IgD-negative memory B cell (primary cell): ENCODE measurements at regions not wholly inside any gene's neighbourhood (a gene's known extent, or its start where the extent isn't known, plus 50 kb on each side); places are given as distances from the start of the nearest gene placed in this dataset.

Experiments
- H3K27ac Mint-ChIP-seq, 3 donors: one replicate each; pipeline ENCODE4 v1.8.0; 2020 to 2022; ENCODE audit warnings: mild to moderate bottlenecking in 3 of 3, mixed read lengths in 3 of 3, moderate library complexity in 1 of 3
- H3K27me3 Mint-ChIP-seq: one replicate; pipeline ENCODE4 v1.8.0; 2021; ENCODE audit warnings: mixed read lengths
- H3K36me3 Mint-ChIP-seq: one replicate; pipeline ENCODE4 v1.8.0; 2020; ENCODE audit warnings: mild to moderate bottlenecking, mixed read lengths
- H3K4me1 Mint-ChIP-seq, 3 donors: one replicate each; pipeline ENCODE4 v1.8.0; 2020 to 2022; ENCODE audit warnings: mixed read lengths in 3 of 3, mild to moderate bottlenecking in 1 of 3
- H3K4me3 Mint-ChIP-seq, 4 donors: one replicate each; pipeline ENCODE4 v1.8.0; 2020 to 2022; ENCODE audit warnings: mild to moderate bottlenecking in 4 of 4, mixed read lengths in 4 of 4, moderate library complexity in 3 of 4
- H3K9me3 Mint-ChIP-seq, 3 donors: one replicate each; pipeline ENCODE4 v1.8.0; 2020 to 2021; ENCODE audit warnings: mixed read lengths in 3 of 3, mild to moderate bottlenecking in 1 of 3

DNA sequence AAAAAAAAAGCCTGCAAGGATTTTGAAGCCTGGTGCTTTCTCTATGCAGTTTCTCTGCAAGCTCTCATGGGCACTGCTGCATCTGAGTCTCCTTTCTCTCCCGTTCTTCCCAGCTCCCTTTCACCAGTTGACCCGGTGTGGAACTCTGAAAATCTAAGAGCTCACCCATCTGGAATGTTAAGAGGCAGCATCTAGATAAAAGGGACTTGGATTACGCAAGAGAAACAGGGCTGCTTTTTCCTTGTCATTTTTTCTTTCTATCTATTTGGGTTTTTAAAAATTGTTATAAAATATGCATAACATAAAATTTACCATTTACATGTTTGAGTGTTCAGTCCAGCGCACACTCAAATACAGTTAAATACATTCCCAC, 95.2 kb upstream of the RPS6KA3 start:
- Mint-ChIP-seq H3K27ac (peak overlapping the region in 1 of 3 donors; percentile 87), H3K9me3 (no peaks in the 10 kb centered on the region), H3K4me1 (no peaks in the 10 kb centered on the region), H3K27me3 (peaks cover 7% of the 10 kb centered on the region), H3K4me3 (no peak overlapping the region), H3K36me3 (no peaks in the 10 kb centered on the region)

DNA sequence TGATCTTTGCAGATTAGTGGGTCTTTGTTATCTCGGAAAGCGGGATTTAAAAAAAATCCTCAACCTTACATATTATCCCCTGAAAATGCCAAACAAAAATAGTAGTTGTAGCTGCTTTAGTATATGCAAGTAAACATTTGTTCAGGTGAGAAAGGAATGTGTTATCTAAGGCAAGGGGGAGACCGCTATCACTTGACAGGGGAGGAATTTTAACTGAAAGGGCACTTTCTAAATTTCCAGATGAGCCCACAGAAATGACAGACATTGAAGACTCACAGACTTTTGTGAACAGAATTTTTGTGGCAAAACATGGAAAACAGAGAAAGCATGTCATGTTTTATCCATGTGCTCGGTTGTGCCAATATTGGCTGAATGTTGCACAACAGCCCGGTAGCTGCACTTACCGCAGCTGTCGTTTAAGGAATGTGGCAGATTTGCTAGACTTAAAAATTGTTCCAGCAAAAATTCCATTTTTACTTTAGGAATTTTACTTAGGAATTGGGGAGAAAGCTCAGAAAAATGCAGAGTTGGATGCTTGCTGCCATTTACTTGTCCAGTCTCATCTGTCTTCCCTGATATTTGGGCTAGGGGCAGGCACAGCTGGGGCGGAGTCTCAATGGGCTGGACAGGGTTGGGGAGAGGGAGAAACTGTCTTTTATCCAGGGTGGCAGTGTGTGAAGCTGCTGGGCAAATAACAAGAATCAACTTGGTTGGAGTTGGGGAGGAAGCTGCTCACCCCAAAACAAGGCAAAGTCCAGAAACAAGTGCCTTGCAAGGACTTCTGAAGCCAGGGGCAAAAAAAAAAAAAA, 94.6 kb upstream of the RPS6KA3 start:
- Mint-ChIP-seq H3K9me3 (no peaks in the 10 kb centered on the region), H3K27me3 (peaks cover 7% of the 10 kb centered on the region), H3K4me3 (no peak overlapping the region), H3K27ac (peak overlapping the region in 1 of 3 donors; percentile 87), H3K4me1 (no peaks in the 10 kb centered on the region), H3K36me3 (peaks cover 2% of the 10 kb centered on the region)

DNA sequence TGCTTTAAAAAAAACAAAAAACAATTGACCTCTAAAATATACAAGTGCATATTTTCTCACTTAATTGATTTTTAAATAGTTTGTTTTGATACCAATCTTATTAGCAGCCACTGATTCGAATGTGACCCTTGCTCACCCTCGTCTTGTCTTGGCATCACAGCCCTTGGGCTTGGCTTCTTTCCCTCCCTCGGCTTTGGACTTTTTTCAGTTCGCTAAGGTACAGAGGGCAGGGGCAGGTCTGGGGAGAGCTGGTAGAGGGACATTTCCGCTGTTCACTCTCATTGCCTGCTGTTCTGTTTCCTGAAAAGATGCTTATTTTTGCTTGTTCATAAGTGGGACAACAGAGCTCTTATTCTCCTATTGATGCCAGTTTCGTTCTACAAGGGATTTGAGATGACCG, 88.5 kb upstream of the RPS6KA3 start:
- Mint-ChIP-seq H3K4me3 (no peak overlapping the region), H3K4me1 (peaks cover 0 to 1% (median 0%) of the 10 kb centered on the region in 3 donors), H3K27me3 (peaks cover 6% of the 10 kb centered on the region), H3K9me3 (no peaks in the 10 kb centered on the region), H3K36me3 (peaks cover 2% of the 10 kb centered on the region), H3K27ac (no peak overlapping the region)

DNA sequence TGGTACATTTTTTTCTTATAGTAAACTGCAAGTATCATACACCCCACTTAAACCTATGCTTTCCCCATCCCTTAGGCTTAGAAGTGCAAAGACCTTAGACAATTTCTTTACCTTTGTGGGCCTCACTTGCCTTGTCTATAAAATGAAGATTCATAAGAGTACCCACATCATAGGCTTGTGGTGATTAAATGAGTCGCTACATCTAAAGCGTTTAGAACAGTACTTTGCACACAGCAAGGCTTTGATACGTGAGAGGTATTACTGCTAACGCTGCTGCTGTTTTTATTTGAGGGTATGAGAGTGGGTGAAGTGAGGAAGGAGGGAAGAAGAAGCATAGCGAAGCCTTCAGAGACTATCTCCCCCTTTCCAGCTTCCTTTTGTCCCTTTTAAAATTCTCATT, 87.8 kb upstream of the RPS6KA3 start:
- H3K36me3 Mint-ChIP-seq = peaks cover 2% of the 10 kb centered on the region
- H3K27me3 Mint-ChIP-seq = peaks cover 7% of the 10 kb centered on the region
- peaks cover 0 to 1% (median 0%) of the 10 kb centered on the region in 3 donors for H3K4me1 Mint-ChIP-seq
- H3K4me3 Mint-ChIP-seq = no peak overlapping the region
- no peak overlapping the region for H3K27ac Mint-ChIP-seq
- no peaks in the 10 kb centered on the region for H3K9me3 Mint-ChIP-seq

DNA sequence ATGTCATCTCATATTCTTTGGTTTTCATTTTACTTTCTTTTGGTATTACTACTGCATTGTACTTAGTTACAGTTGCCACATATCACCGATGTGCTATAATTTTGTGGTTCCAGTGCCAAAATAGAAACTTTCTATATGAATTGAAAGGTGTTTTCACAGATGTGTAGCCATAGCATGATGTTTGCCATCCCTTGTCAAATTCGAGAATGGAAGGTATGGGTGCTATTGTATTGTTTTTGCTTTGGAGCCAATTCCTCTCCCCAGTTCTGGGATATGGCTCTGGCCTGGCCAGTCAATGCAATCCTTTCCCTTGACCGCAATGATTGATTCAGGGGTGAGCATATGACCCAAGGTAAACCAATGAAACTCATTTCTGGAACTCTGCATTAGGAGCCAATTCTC, 86.2 kb upstream of the RPS6KA3 start:
- H3K9me3 Mint-ChIP-seq = no peaks in the 10 kb centered on the region
- no peak overlapping the region for H3K4me3 Mint-ChIP-seq
- H3K27ac Mint-ChIP-seq = no peak overlapping the region
- peaks cover 0 to 1% (median 0%) of the 10 kb centered on the region in 3 donors for H3K4me1 Mint-ChIP-seq
- H3K36me3 Mint-ChIP-seq = peaks cover 2% of the 10 kb centered on the region
- peaks cover 7% of the 10 kb centered on the region for H3K27me3 Mint-ChIP-seq

DNA sequence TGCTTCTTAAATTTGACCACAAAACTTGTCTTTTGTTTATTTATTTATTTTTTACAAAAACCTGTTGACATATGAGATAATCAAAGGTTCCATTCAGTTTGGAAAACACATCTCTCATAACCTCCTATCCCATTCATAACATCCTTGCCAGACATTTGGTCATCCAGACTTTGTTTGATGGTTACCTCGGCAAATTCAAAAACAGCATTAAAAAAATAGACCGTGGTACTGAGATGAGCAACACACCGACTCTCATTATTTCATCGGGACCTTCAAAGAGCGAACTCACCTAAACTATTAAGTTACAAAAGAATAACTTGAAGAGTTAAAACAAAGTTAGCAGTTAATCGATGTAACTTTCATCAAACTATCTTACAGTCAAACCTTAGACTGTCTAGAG, 85.8 kb upstream of the RPS6KA3 start:
- H3K4me1 Mint-ChIP-seq = peaks cover 0 to 1% (median 0%) of the 10 kb centered on the region in 3 donors
- H3K4me3 Mint-ChIP-seq = no peak overlapping the region
- peaks cover 2% of the 10 kb centered on the region for H3K36me3 Mint-ChIP-seq
- H3K9me3 Mint-ChIP-seq = no peaks in the 10 kb centered on the region
- no peak overlapping the region for H3K27ac Mint-ChIP-seq
- peaks cover 7% of the 10 kb centered on the region for H3K27me3 Mint-ChIP-seq

DNA sequence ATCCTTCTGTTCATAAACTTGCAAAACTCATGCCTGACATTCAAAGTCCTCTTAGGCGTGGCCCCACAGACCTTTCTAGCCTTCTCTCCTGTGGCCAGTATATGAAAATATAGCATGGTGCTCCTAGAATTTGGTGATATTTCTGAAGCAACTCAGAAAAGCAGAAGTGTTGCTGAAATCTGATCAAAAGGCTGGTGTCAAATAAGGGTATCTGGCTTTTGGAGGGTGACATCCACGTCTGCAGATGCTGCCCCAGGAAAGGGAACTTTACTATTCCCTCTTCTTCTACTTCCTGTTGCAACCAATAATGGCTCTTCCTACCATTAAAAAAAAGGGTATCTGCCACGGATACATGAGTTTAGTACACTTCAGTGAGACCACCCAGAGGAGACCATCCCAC, 83.9 kb upstream of the RPS6KA3 start:
- Mint-ChIP-seq H3K36me3 (no peaks in the 10 kb centered on the region), H3K27me3 (peaks cover 4% of the 10 kb centered on the region), H3K9me3 (peaks cover 0 to 3% (median 0%) of the 10 kb centered on the region in 3 donors), H3K4me3 (no peak overlapping the region), H3K27ac (no peak overlapping the region), H3K4me1 (peaks cover 0 to 1% (median 0%) of the 10 kb centered on the region in 3 donors)

DNA sequence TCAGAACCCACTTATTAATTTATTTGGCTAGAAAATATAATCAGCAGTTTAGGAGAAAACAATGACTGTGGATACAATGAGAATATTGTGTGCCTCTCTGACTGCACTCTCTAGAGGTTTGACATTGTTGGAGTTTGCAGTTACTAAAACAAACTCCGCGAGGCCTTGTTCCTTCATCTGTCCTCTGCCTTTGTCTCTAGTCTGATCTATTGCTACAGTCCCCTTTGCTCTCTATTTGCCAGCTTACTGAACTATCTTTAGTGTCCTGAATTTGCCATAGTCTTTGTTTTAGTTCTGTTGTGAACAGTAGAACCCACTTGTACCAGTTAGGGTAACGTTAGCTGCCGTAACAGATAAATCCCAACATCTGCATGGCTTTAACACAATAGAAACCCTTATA, 81.4 kb upstream of the RPS6KA3 start:
- Mint-ChIP-seq H3K4me3 (no peak overlapping the region), H3K36me3 (peaks cover under 1% of the 10 kb centered on the region), H3K27me3 (peaks cover 3% of the 10 kb centered on the region), H3K27ac (no peak overlapping the region), H3K4me1 (peaks cover 0 to 1% (median 0%) of the 10 kb centered on the region in 3 donors), H3K9me3 (peaks cover 3 to 12% (median 6%) of the 10 kb centered on the region in 3 donors)

DNA sequence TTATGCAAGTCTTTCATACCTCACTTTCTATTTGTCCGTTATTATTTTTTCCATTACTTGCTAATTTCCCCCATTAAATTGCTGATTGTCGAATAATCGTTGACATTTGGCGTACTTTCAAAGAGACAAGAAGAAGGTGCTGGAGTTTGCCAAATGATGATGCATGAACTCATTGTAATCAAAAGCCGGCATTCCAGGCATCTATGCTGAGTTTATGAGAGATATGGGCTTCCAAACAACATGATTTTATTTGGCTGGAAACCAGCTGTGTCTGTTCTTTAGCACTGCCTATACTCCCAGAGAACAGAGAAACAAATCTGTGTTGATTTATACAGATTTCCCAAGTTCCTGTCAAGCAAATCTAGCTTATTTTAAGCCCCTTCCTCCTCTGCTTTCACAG, 80.8 kb upstream of the RPS6KA3 start:
- no peak overlapping the region for H3K27ac Mint-ChIP-seq
- H3K4me1 Mint-ChIP-seq = peaks cover 0 to under 1% (median 0%) of the 10 kb centered on the region in 3 donors
- peaks cover 3 to 16% (median 10%) of the 10 kb centered on the region in 3 donors for H3K9me3 Mint-ChIP-seq
- no peak overlapping the region for H3K4me3 Mint-ChIP-seq
- peaks cover 4% of the 10 kb centered on the region for H3K36me3 Mint-ChIP-seq
- peaks cover 2% of the 10 kb centered on the region for H3K27me3 Mint-ChIP-seq

DNA sequence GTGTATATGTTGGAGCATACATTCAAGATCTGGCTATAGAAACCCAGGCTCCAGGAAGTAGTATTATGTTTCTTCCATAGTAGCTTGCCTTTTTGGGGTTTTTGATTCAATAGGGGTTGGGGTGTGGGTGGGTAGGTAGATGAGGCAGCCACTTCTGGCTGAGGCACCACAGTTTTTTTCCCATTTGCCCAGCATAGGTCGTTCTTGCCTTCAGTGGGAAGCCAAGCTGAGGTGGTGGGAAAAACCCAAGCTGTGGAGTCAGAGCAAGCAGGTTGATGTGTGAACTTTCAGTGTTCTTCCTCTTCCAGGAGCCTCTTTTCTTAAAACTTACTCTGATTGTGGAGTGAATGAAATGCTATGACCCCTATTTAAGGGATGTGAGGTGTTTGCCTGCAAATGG, 67.0 kb upstream of the RPS6KA3 start:
- H3K4me1 Mint-ChIP-seq = no peaks in the 10 kb centered on the region
- H3K4me3 Mint-ChIP-seq = no peak overlapping the region
- H3K9me3 Mint-ChIP-seq = no peaks in the 10 kb centered on the region
- H3K27ac Mint-ChIP-seq = no peak overlapping the region
- H3K27me3 Mint-ChIP-seq = peaks cover 7% of the 10 kb centered on the region
- H3K36me3 Mint-ChIP-seq = no peaks in the 10 kb centered on the region

DNA sequence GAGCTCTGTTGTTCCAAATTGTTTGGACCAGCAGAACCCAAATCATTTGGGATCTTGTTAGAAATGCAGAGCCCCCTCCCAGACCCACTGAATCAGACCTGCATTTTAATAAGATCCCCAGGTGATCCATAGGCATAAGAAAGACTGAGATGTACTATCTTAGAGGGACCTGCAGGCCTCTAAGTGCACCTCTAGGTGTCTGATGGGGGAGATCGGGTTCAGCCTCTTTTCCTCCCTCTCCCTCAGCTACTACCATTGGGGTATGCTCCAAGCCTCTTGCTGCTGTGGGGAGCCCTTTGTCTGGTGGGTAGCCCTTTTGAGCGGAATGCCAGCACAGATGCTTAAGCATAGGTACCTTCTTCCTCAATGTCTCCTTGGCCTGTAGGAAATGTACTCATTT, 63.8 kb upstream of the RPS6KA3 start:
- no peaks in the 10 kb centered on the region for H3K4me1 Mint-ChIP-seq
- H3K27me3 Mint-ChIP-seq = peaks cover 7% of the 10 kb centered on the region
- no peak overlapping the region for H3K4me3 Mint-ChIP-seq
- no peak overlapping the region for H3K27ac Mint-ChIP-seq
- H3K9me3 Mint-ChIP-seq = no peaks in the 10 kb centered on the region
- H3K36me3 Mint-ChIP-seq = no peaks in the 10 kb centered on the region

DNA sequence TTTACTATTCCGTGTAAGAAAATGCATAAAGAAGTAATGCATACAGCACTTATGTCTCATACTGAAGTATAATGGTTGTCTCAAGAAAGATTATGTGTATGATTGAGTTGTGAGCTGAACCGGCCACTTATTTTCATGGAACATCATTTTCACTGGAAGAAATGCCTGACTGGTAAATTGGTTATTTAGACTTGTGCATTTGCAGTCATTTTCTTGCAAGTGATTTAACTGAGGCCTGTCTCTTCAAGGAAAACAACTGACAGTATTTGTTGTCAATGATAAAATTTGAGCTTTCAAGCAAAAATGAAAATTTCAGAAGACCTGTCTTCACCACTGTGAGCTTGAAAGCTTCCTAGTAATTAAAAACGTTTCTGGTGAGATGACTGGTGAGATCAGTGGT, 62.7 kb upstream of the RPS6KA3 start:
- Mint-ChIP-seq H3K4me3 (no peak overlapping the region), H3K4me1 (no peaks in the 10 kb centered on the region), H3K9me3 (no peaks in the 10 kb centered on the region), H3K36me3 (no peaks in the 10 kb centered on the region), H3K27me3 (peaks cover 4% of the 10 kb centered on the region), H3K27ac (no peak overlapping the region)

DNA sequence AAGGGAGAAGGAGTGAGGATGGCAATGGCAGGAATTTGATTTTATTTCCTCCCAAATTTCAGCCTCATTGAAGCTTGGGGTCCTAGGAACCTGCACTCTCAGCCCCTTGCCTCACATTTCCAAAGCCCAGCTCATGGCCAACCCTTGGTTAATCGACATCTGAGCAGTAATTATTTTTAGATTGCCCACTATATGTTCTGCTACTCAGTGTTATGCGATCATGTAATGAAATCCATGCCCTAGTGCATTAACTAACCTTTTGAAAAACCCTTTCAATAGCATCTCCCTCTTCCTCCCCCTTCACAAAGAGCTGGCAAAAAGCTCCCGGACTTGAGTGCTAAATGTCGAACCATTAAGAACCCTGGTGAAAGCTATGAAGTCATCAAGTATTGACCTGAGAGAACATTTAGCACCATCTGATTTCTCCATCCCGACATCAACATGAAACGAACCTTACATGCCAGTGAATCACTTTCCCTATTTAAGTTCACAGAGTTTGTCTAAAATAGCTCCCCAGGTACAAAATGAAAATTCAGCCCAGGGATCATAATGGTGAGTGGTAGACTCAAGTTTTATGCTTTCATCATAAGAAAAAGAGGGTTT, 59.2 kb upstream of the RPS6KA3 start:
- H3K4me1 Mint-ChIP-seq = peaks cover 8 to 12% (median 11%) of the 10 kb centered on the region in 3 donors
- no peak overlapping the region for H3K27ac Mint-ChIP-seq
- H3K9me3 Mint-ChIP-seq = no peaks in the 10 kb centered on the region
- H3K4me3 Mint-ChIP-seq = no peak overlapping the region
- H3K27me3 Mint-ChIP-seq = no peaks in the 10 kb centered on the region
- no peaks in the 10 kb centered on the region for H3K36me3 Mint-ChIP-seq

DNA sequence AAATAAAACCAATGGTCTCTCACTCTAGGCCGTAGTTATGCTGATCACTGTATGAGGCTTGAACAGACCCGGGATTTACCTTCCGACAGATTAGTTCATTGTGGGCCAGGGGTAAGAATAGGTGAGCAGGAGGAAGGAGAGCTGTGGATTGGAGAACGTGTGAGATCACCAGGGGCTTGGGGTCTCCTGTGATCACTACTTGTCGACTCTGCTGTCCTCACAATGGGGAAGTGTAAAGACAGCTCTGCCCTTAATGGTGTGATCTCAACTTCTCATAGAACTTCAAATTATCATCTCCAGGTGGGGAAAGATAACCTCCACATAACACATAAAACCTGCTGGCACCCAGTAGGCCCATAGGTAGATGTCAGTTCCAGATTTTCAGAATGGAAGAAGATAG, 56.2 kb upstream of the RPS6KA3 start:
- Mint-ChIP-seq H3K27me3 (no peaks in the 10 kb centered on the region), H3K27ac (no peak overlapping the region), H3K9me3 (no peaks in the 10 kb centered on the region), H3K36me3 (no peaks in the 10 kb centered on the region), H3K4me3 (no peak overlapping the region), H3K4me1 (peaks cover 17 to 30% (median 17%) of the 10 kb centered on the region in 3 donors)

DNA sequence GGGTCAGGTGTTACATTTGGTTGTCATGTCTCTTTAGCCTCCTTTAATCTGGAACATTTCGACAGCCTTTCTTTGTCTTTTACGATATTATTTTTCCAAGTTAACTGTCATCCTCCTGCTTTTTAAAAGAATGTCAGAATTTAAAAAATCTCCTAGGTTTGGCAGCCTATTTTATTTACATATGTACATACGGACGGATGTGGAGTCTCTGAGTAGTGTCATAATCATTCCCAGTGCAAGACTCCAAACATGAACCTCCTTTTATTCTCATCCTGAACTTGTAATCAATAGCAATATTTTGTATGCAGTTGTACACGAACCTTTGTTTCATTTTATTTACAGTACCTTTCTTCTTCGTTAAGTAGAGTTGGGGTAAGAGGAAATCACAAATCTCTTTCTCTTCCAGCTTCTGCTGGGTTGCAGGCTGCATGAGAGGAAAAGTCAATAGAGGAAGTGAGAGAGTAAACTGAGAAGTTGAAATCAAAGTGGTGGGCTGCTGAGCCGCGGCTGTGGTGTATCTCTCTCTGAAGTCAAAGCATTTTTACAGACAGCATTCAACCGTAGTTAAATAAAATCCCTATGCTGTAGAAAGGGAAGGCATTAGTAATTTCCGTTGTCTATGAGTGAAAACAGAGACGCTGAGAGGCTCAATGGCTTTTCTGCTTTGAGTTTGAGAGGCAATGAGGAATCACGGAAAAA, 53.9 kb upstream of the RPS6KA3 start:
- no peaks in the 10 kb centered on the region for H3K9me3 Mint-ChIP-seq
- H3K4me1 Mint-ChIP-seq = peaks cover 20 to 33% (median 21%) of the 10 kb centered on the region in 3 donors
- no peaks in the 10 kb centered on the region for H3K36me3 Mint-ChIP-seq
- H3K27me3 Mint-ChIP-seq = no peaks in the 10 kb centered on the region
- H3K27ac Mint-ChIP-seq = peak overlapping the region in 1 of 3 donors; percentile 3
- H3K4me3 Mint-ChIP-seq = peak overlapping the region; percentile 10 to 50 (median 34)
